SK-N-MC (cell line): ENCODE measurements at regions not wholly inside any gene's neighbourhood (a gene's known extent, or its start where the extent isn't known, plus 50 kb on each side); places are given as distances from the start of the nearest gene placed in this dataset.

Experiments used
- EZH2 ChIP-seq: fragments of 200-600 bp; sonication (generic); IDR thresholded peaks from one replicate; pipeline ENCODE4 v1.6.1; 2017; ENCODE audit warnings: antibody characterized with exemption
- FOXP2 ChIP-seq: optimal IDR thresholded peaks from 2 replicates; pipeline ENCODE3; 2011; ENCODE audit warnings: mild to moderate bottlenecking, moderate library complexity; ENCODE audit not compliant: insufficient read depth; ENCODE audit errors: extremely low read length, control extremely low read depth
- POLR2AphosphoS5 ChIP-seq: IDR thresholded peaks from 2 replicates; pipeline ENCODE4 v1.6.1; 2012; ENCODE audit warnings: mild to moderate bottlenecking, low read depth, low read length, borderline replicate concordance

DNA sequence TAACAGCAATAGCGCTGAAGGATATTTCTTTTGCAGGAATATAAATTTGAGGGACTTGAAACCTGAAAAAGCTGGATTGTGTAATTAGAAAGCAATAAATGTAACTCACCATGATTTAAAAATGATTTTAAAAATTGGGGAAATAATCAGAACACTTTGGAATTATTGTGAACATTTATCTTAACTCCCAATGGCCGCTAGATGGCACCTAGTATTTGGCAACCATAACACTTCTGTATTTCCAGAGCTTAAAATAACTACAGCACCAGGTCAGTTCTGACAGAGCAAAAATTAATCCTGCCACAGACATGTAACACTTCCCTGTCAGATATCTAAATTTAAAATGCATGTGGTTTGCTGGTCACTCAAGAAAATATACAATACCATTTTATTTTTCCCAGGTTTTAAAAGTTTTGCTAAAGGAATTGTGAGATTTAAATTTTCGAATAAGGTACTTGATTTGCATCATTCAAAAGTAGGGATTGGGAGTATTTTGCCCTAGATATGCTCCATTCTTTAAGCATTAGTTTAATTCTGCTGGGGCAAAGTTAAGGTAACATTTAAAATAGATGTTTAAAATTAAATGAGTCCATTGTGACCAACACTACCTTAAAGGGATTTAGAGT is 144.5 kb downstream of the PPP1R3A start:
- no peak for TF ChIP-seq EZH2
- TF ChIP-seq POLR2AphosphoS5 = no peak
- no peak for TF ChIP-seq FOXP2
